Panc1 (cell line): ENCODE measurements at regions not wholly inside any gene's neighbourhood (a gene's known extent, or its start where the extent isn't known, plus 50 kb on each side); places are given as distances from the start of the nearest gene placed in this dataset.

Source experiments
- ATAC-seq: fragments of 200-7000 bp; cut with Tn5 transposase; 2 replicates; pipeline ENCODE4 v1.9.1; 2020; ENCODE audit warnings: mild to moderate bottlenecking, moderate library complexity
- BruUV-seq: library from RNA; stranded (reverse); fragments of 400-500 nt; replicated peaks from 2 replicates; lab custom pipeline; 2021; lab: Mats Ljungman, UMichigan
- CTCF ChIA-PET: fragments of 300-600 bp; sonication (Branson Sonifier 250); formaldehyde crosslinking; loops from one replicate; lab custom pipeline; 2022; ENCODE audit warnings: antibody characterized with exemption; lab: Charles Lee
- POLR2A ChIA-PET: fragments of 300-600 bp; sonication (Branson Sonifier 250); formaldehyde crosslinking; loops from one replicate; lab custom pipeline; 2022; ENCODE audit warnings: antibody characterized with exemption; lab: Charles Lee
- DNase-seq: peaks from one replicate; pipeline ENCODE4 v3.0.0-alpha.2; 2010; ENCODE audit warnings: low read depth, low spot score
- H3K27ac ChIP-seq: 2 replicates; pipeline ENCODE4 v1.5.1; 2011; ENCODE audit warnings: mild to moderate bottlenecking, low read length, inconsistent platforms
- H3K27me3 ChIP-seq: fragments of 200-500 bp; sonication (Bioruptor generic); 2 replicates; pipeline ENCODE4 v1.6.0; 2014; ENCODE audit warnings: low read length, inconsistent platforms; ENCODE audit not compliant: control insufficient read depth, insufficient read depth
- H3K36me3 ChIP-seq: fragments of 200-500 bp; sonication (Bioruptor generic); 2 replicates; pipeline ENCODE4 v1.5.1; 2014; ENCODE audit warnings: inconsistent platforms, mild to moderate bottlenecking, low read length, moderate library complexity; ENCODE audit not compliant: control insufficient read depth, insufficient read depth
- H3K4me1 ChIP-seq: 2 replicates; pipeline ENCODE4 v1.5.1; 2011; ENCODE audit warnings: inconsistent platforms, mild to moderate bottlenecking, low read length, moderate library complexity; ENCODE audit not compliant: control insufficient read depth, insufficient read depth
- H3K4me3 ChIP-seq, 2 experiments: 2 replicates each; pipeline ENCODE4 v1.5.1; 2011 to 2012; ENCODE audit warnings: low read depth in 2 of 2, low read length in 2 of 2, mild to moderate bottlenecking in 2 of 2, inconsistent platforms in 1 of 2, moderate library complexity in 1 of 2
- H3K9me3 ChIP-seq: fragments of 200-500 bp; sonication (Bioruptor generic); 2 replicates; pipeline ENCODE4 v1.5.1; 2014; ENCODE audit warnings: low read depth, mild to moderate bottlenecking, inconsistent platforms, low read length, moderate library complexity; ENCODE audit not compliant: control insufficient read depth, insufficient read depth
- CTCF ChIP-seq: fragments of 450-650 bp; IDR thresholded peaks from 2 replicates; pipeline ENCODE4 v1.5.1; 2017; ENCODE audit warnings: mild to moderate bottlenecking
- POLR2AphosphoS5 ChIP-seq: IDR thresholded peaks from 2 replicates; pipeline ENCODE4 v1.6.1; 2012; ENCODE audit warnings: mild to moderate bottlenecking, low read depth, low read length, moderate library complexity
- REST ChIP-seq, 2 experiments: IDR thresholded peaks; 2 replicates each; pipeline ENCODE4 v1.6.1; 2011 to 2012; ENCODE audit warnings: low read depth in 2 of 2, control low read depth in 1 of 2, low read length in 1 of 2, mild to moderate bottlenecking in 1 of 2, moderate library complexity in 1 of 2; ENCODE audit not compliant: insufficient read depth in 1 of 2
- SIN3A ChIP-seq: IDR thresholded peaks from 2 replicates; pipeline ENCODE4 v1.6.1; 2012; ENCODE audit warnings: low read depth, mild to moderate bottlenecking, low read length, moderate library complexity, borderline replicate concordance; ENCODE audit not compliant: insufficient read depth
- TCF7L2 ChIP-seq: IDR thresholded peaks from 2 replicates; pipeline ENCODE4 v1.6.1; 2011; ENCODE audit warnings: mild to moderate bottlenecking, low read depth, low read length, inconsistent platforms
- in situ Hi-C: cut with HindIII; loops from 2 replicates; pipeline ENCODE4 v1.10.0; 2016; ENCODE audit warnings: low sequenced_read_pairs, low pct_unique_long_range_greater_than_20kb
- intact Hi-C: fragments of 100-400 bp; cut with micrococcal nuclease; formaldehyde crosslinking; loops from one replicate; pipeline ENCODE4 v1.10.0; 2022; ENCODE audit not compliant: unreplicated experiment

GRCh38 chr6:74549746-74550145 lies 656.1 kb downstream of the COL12A1 start:
- in situ Hi-C loops = no loop called here
- BruUV-seq = no TSS peak

GRCh38 chr6:74534465-74535211 lies 671.2 kb downstream of the COL12A1 start:
- ChIA-PET POLR2A (no interaction called here), CTCF (no interaction called here)
- H3K4me3 ChIP-seq = no peak overlapping the region
- H3K4me1 ChIP-seq = no peaks in the 10 kb centered on the region
- peak; percentile 47; the same call in 1 of the 2 replicates for TF ChIP-seq TCF7L2
- no peak for TF ChIP-seq REST (IDR thresholded peaks at IDR 0.05; ENCODE audit: insufficient read depth in 1 of 2, low read depth in 2 of 2, low read length in 1 of 2)
- no peak for TF ChIP-seq CTCF
- no peak for TF ChIP-seq SIN3A
- no peaks in the 10 kb centered on the region for H3K27me3 ChIP-seq
- ATAC-seq (no peak), DNase-seq (peak; percentile 52)
- H3K36me3 ChIP-seq = no peaks in the 10 kb centered on the region; the same call in 1 of the 2 replicates
- no peaks in the 10 kb centered on the region for H3K9me3 ChIP-seq
- no peak overlapping the region for H3K27ac ChIP-seq
- no TSS peak for BruUV-seq
- in situ Hi-C loops = no loop called here
- intact Hi-C loops = no loop called here

More at GRCh38 chr6:74549746-74550145, 656.1 kb downstream of the COL12A1 start:
- ATAC-seq = no peak
- Histone ChIP-seq H3K4me3 (no peak overlapping the region), H3K27me3 (no peaks in the 10 kb centered on the region), H3K4me1 (no peaks in the 10 kb centered on the region), H3K9me3 (no peaks in the 10 kb centered on the region), H3K36me3 (no peaks in the 10 kb centered on the region), H3K27ac (no peak overlapping the region)
- intact Hi-C loops = no loop called here
- TF ChIP-seq REST (IDR thresholded peaks at IDR 0.05; ENCODE audit: insufficient read depth in 1 of 2, low read depth in 2 of 2, low read length in 1 of 2) = no peak
- TF ChIP-seq TCF7L2 = no peak
- no peak for TF ChIP-seq POLR2AphosphoS5
- no peak for TF ChIP-seq CTCF
- no peak for TF ChIP-seq SIN3A
- CTCF ChIA-PET = no interaction called here
- POLR2A ChIA-PET = no interaction called here
- no peak for DNase-seq
